SH-SY5Y (cell line): ENCODE measurements at regions not wholly inside any gene's neighbourhood (a gene's known extent, or its start where the extent isn't known, plus 50 kb on each side); places are given as distances from the start of the nearest gene placed in this dataset.

Source experiments
- GATA2 ChIP-seq: IDR thresholded peaks from 2 replicates; pipeline ENCODE4 v1.6.1; 2011; ENCODE audit warnings: mild to moderate bottlenecking, low read depth, low read length
- GATA3 ChIP-seq: IDR thresholded peaks from 2 replicates; pipeline ENCODE4 v1.6.1; 2011; ENCODE audit warnings: low read depth, mild to moderate bottlenecking, low read length, moderate library complexity

DNA sequence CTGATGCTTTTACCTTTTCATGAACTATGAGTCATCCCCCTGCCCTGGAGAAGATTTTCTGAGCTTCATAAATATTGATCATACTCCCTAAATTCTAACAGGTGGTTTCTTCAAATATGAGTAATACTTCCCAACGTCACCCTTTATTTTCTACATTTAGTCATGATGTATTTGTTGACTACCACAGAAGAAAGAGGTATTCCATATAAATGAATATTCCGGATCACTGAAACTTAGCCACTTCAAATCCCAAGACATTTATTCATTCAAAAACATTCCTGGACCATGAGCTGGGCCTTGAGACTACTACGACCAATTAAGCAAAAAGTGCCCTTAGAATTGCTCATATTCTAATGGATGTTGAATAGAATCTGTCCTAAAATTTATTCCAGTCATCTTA, 395.8 kb upstream of the NPVF start:
- TF ChIP-seq GATA2 (no peak), GATA3 (no peak)
